HepG2 (cell line): ENCODE measurements at regions not wholly inside any gene's neighbourhood (a gene's known extent, or its start where the extent isn't known, plus 50 kb on each side); places are given as distances from the start of the nearest gene placed in this dataset.
A peak's percentile ranks its signal among the peaks of the same experiment; 100 is the strongest.

Experiments used
- ATAC-seq: fragments of 200-7000 bp; cut with Tn5 transposase; 3 replicates; pipeline ENCODE4 v1.9.1; 2020; ENCODE audit warnings: mild to moderate bottlenecking, moderate library complexity
- BruUV-seq: library from RNA; stranded (reverse); fragments of 400-500 nt; replicated peaks from 2 replicates; lab custom pipeline; 2021; lab: Mats Ljungman, UMichigan
- CTCF ChIA-PET: fragments of 300-600 bp; formaldehyde crosslinking; extraction: SDS; loops from one replicate; lab custom pipeline; 2021; ENCODE audit warnings: low total read pairs, inconsistent platforms, low intra/inter-chr PET ratio; lab: Yijun Ruan, JAX
- POLR2A ChIA-PET: fragments of 350-600 bp; sonication (Branson Sonifier 250); formaldehyde crosslinking; loops from one replicate; lab custom pipeline; 2020; ENCODE audit warnings: antibody characterized with exemption, inconsistent platforms; lab: Yijun Ruan, JAX
- DNase-seq: peaks from one replicate; pipeline ENCODE4 v3.0.0-alpha.2; 2015; ENCODE audit warnings: low spot score
- FAIRE-seq: peaks from 3 replicates; lab custom pipeline; 2011; peaks lifted over from hg19 to GRCh38; lab: Jason Lieb, UNC
- H2AFZ ChIP-seq: one replicate; pipeline ENCODE4 v1.6.1; 2011; ENCODE audit warnings: low read length, inconsistent platforms
- H3K27ac ChIP-seq: fragments of 300-600 bp; 3 replicates; pipeline ENCODE4 v1.8.0; 2011; ENCODE audit warnings: mixed run types, mild to moderate bottlenecking, mixed read lengths, low read length, inconsistent platforms; ENCODE audit not compliant: insufficient read depth; ENCODE audit errors: extremely low read length
- H3K27me3 ChIP-seq, 2 experiments: fragments of 200-600 bp in 1 of 2; 2 replicates in 1 of 2; 3 replicates in 1 of 2; pipeline versions ENCODE4 v1.6.0 to v1.8.0; 2011; ENCODE audit warnings: low read length in 2 of 2, mild to moderate bottlenecking in 2 of 2, moderate library complexity in 2 of 2, inconsistent platforms in 1 of 2; ENCODE audit not compliant: insufficient read depth in 2 of 2, control insufficient read depth in 1 of 2
- H3K36me3 ChIP-seq, 2 experiments: fragments of 200-600 bp in 1 of 2; replicated peaks in 1 of 2; 2 replicates in 1 of 2; 3 replicates in 1 of 2; pipeline versions ENCODE4 v1.5.1 to v1.8.0; 2011; ENCODE audit warnings: low read length in 2 of 2, inconsistent platforms in 1 of 2; ENCODE audit not compliant: insufficient read depth in 2 of 2, control insufficient read depth in 1 of 2
- H3K4me1 ChIP-seq: 2 replicates; pipeline ENCODE4 v1.5.1; 2012; ENCODE audit warnings: low read length, inconsistent platforms; ENCODE audit not compliant: insufficient read depth
- H3K4me2 ChIP-seq: 2 replicates; pipeline ENCODE4 v1.6.0; 2011; ENCODE audit warnings: low read depth, low read length, inconsistent platforms
- H3K4me3 ChIP-seq, 3 experiments: fragments of 200-600 bp in 1 of 3; sonication (generic), shearing (Covaris generic) in 1 of 3; replicated peaks in 1 of 3; 2 replicates each; pipeline ENCODE4 v1.5.1; 2011 to 2016; ENCODE audit warnings: low read length in 3 of 3, inconsistent platforms in 2 of 3, low read depth in 2 of 3, mild to moderate bottlenecking in 2 of 3, control low read depth in 1 of 3, mixed read lengths in 1 of 3; ENCODE audit not compliant: insufficient read depth in 1 of 3
- H3K79me2 ChIP-seq: one replicate; pipeline ENCODE4 v1.6.1; 2011; ENCODE audit warnings: low read length, inconsistent platforms; ENCODE audit not compliant: insufficient read depth
- H3K9ac ChIP-seq: 2 replicates; pipeline ENCODE4 v1.6.0; 2011; ENCODE audit warnings: mild to moderate bottlenecking, low read depth, low read length, inconsistent platforms; ENCODE audit not compliant: insufficient read depth
- H3K9me3 ChIP-seq: 2 replicates; pipeline ENCODE4 v1.5.1; 2012; ENCODE audit warnings: mild to moderate bottlenecking, low read length
- H4K20me1 ChIP-seq: 2 replicates; pipeline ENCODE4 v1.6.0; 2011; ENCODE audit warnings: inconsistent platforms, mild to moderate bottlenecking, low read length, moderate library complexity; ENCODE audit not compliant: insufficient read depth
- AHDC1 ChIP-seq: sonication (generic); formaldehyde crosslinking; IDR thresholded peaks from 2 replicates; pipeline ENCODE4 v1.5.1; 2020; ENCODE audit warnings: mild to moderate bottlenecking, missing genetic modification reagents, borderline replicate concordance
- AKNA ChIP-seq: sonication (generic); formaldehyde crosslinking; IDR thresholded peaks from 2 replicates; pipeline ENCODE4 v1.4.0; 2020; ENCODE audit warnings: missing genetic modification reagents, borderline replicate concordance
- GFI1 ChIP-seq: sonication (generic); formaldehyde crosslinking; IDR thresholded peaks from 2 replicates; pipeline ENCODE4 v1.5.0; 2020; ENCODE audit warnings: missing genetic modification reagents, mild to moderate bottlenecking, borderline replicate concordance
- WGBS: methylation state at CpG from one replicate; pipeline ENCODE4 v1.1.6; 2017; ENCODE audit warnings: low lambda C conversion rate; 5-methylcytosine and 5-hydroxymethylcytosine counted together
- in situ Hi-C: cut with HindIII; loops from 2 replicates; pipeline ENCODE4 v1.10.0; 2017; ENCODE audit warnings: low pct_unique_long_range_greater_than_20kb; ENCODE audit not compliant: extremely low pct_ligation_motif_present
- intact Hi-C: fragments of 100-400 bp; cut with micrococcal nuclease; formaldehyde crosslinking; loops from one replicate; pipeline ENCODE4 v1.10.0; 2022; ENCODE audit not compliant: unreplicated experiment

- in situ Hi-C loops (no loop called here), intact Hi-C loops (no loop called here)
- Histone ChIP-seq H3K9ac (no peak overlapping the region), H3K79me2 (no peaks in the 10 kb centered on the region), H4K20me1 (no peaks in the 10 kb centered on the region), H3K9me3 (no peaks in the 10 kb centered on the region), H3K27me3 (no peaks in the 10 kb centered on the region), H3K4me2 (no peak overlapping the region), H3K4me3 (no peak overlapping the region), H3K36me3 (no peaks in the 10 kb centered on the region), H3K4me1 (peaks cover 17% of the 10 kb centered on the region), H2AFZ (no peak overlapping the region), H3K27ac (no peak overlapping the region)
- ATAC-seq (no peak), FAIRE-seq (no peak), DNase-seq (peak; percentile 18)
- ChIA-PET POLR2A (no interaction called here), CTCF (no interaction called here)
- WGBS, result 64% methylated on average over 4 of the region's 4 CpGs
- TF ChIP-seq GFI1 (no peak), AKNA (CRISPR knock-in tag) (no peak), AHDC1 (no peak)
- no TSS peak for BruUV-seq
Measured at GRCh38 chr3:67706934-67707333, 52.5 kb upstream of the SUCLG2 start.
